GM18951 (cell line): ENCODE measurements at regions not wholly inside any gene's neighbourhood (a gene's known extent, or its start where the extent isn't known, plus 50 kb on each side); places are given as distances from the start of the nearest gene placed in this dataset.
"Not testable (repeated sequence)": the region's sequence is repeated elsewhere in the genome, so short reads cannot be mapped to it uniquely, and the experiment has no call there.

Source experiments
- POLR2A ChIP-seq: IDR thresholded peaks from 4 replicates; pipeline ENCODE4 v1.6.1; 2011; ENCODE audit warnings: mild to moderate bottlenecking; ENCODE audit not compliant: insufficient read length, insufficient read depth; ENCODE audit errors: extremely low read depth
- in situ Hi-C: fragments of 300-500 bp; cut with MboI; formaldehyde crosslinking; loops from one replicate; pipeline ENCODE4 v1.12.0; 2022; ENCODE audit warnings: low sequenced_read_pairs, mixed read lengths, inconsistent platforms; ENCODE audit not compliant: unreplicated experiment

- TF ChIP-seq POLR2A = no peak
- in situ Hi-C loops = no loop called here
Measured at GRCh38 chr10:7108141-7108540, 302.7 kb downstream of the SFMBT2 start.

- TF ChIP-seq POLR2A = no peak
Measured at GRCh38 chr10:7107285-7107684, 303.5 kb downstream of the SFMBT2 start.

GRCh38 chr10:7104379-7104778 is 306.5 kb downstream of the SFMBT2 start:
- in situ Hi-C loops = not testable (repeated sequence)

More at GRCh38 chr10:7107285-7107684, 303.5 kb downstream of the SFMBT2 start:
- in situ Hi-C loops = no loop called here

- in situ Hi-C loops = no loop called here
- TF ChIP-seq POLR2A = no peak
Measured at GRCh38 chr10:7102557-7103349, 308.1 kb downstream of the SFMBT2 start.

- TF ChIP-seq POLR2A = no peak
Measured at GRCh38 chr10:7102084-7102483, 308.8 kb downstream of the SFMBT2 start.

GRCh38 chr10:7101451-7101850 is 309.4 kb downstream of the SFMBT2 start:
- no peak for TF ChIP-seq POLR2A
- in situ Hi-C loops = no loop called here

More at GRCh38 chr10:7102084-7102483, 308.8 kb downstream of the SFMBT2 start:
- in situ Hi-C loops = no loop called here

- in situ Hi-C loops = no loop called here
- TF ChIP-seq POLR2A = no peak
Measured at GRCh38 chr10:7100032-7100702, 310.7 kb downstream of the SFMBT2 start.

- no peak for TF ChIP-seq POLR2A
- in situ Hi-C loops = no loop called here
Measured at GRCh38 chr10:7098160-7098762, 312.6 kb downstream of the SFMBT2 start.

- TF ChIP-seq POLR2A = no peak
- in situ Hi-C loops = no loop called here
Measured at GRCh38 chr10:7094781-7095180, 316.1 kb downstream of the SFMBT2 start.

GRCh38 chr10:7093368-7093767 is 317.5 kb downstream of the SFMBT2 start:
- in situ Hi-C loops = no loop called here

GRCh38 chr10:7092603-7093002 is 318.2 kb downstream of the SFMBT2 start:
- TF ChIP-seq POLR2A = no peak
- in situ Hi-C loops = no loop called here

More at GRCh38 chr10:7093368-7093767, 317.5 kb downstream of the SFMBT2 start:
- no peak for TF ChIP-seq POLR2A

- in situ Hi-C loops = no loop called here
- TF ChIP-seq POLR2A = no peak
Measured at GRCh38 chr10:7090529-7090928, 320.3 kb downstream of the SFMBT2 start.

GRCh38 chr10:7085913-7086589 is 324.8 kb downstream of the SFMBT2 start:
- in situ Hi-C loops = no loop called here
- no peak for TF ChIP-seq POLR2A
